ENCODE measurements at regions not wholly inside any gene's neighbourhood (a gene's known extent, or its start where the extent isn't known, plus 50 kb on each side); places are given as distances from the start of the nearest gene placed in this dataset.

GRCh38 chrX:20988804-20989203 lies 385.4 kb upstream of the CNKSR2 start:
- Histone ChIP-seq H3K9me3 (ENCODE audit: control insufficient read depth in 1 of 2, insufficient read depth in 1 of 2, low read depth in 1 of 2, low read length in 2 of 2) (no peaks in the 10 kb centered on the region), H3K79me2 (ENCODE audit: insufficient read depth, low read length) (no peaks in the 10 kb centered on the region), H3K9ac (ENCODE audit: low read length) (no peak overlapping the region), H3K27me3 (ENCODE audit: insufficient read depth, low read length) (no peaks in the 10 kb centered on the region), H3K4me3 (replicated peaks in 1 of 2; ENCODE audit: low read depth in 1 of 2, low read length in 2 of 2) (no peak overlapping the region), H3K4me2 (ENCODE audit: low read length) (no peak overlapping the region), H3K36me3 (ENCODE audit: control insufficient read depth in 1 of 2, insufficient read depth in 2 of 2, low read length in 2 of 2) (no peaks in the 10 kb centered on the region), H2AFZ (ENCODE audit: low read depth, low read length, poor library complexity, severe bottlenecking) (no peak overlapping the region), H3K9me2 (ENCODE audit: insufficient read depth) (no peaks in the 10 kb centered on the region), H4K20me1 (ENCODE audit: insufficient read depth) (no peaks in the 10 kb centered on the region), H3K4me1 (ENCODE audit: control insufficient read depth in 1 of 2, insufficient read depth in 2 of 2, low read length in 2 of 2) (no peaks in the 10 kb centered on the region), H3K27ac (ENCODE audit: low read depth, low read length) (no peak overlapping the region)
- no peak for ATAC-seq
- RAD21 ChIA-PET (ENCODE audit: low non-redundant PET in 1 of 2, low total read pairs in 2 of 2, uncharacterized antibody in 2 of 2, unreplicated experiment in 2 of 2), result no interaction called here
- TF ChIP-seq JUND (IDR thresholded peaks at IDR 0.05), result no peak
- TF ChIP-seq ZNF274 (IDR thresholded peaks at IDR 0.05; ENCODE audit: low read depth, low read length), result no peak
- TF ChIP-seq ATF3 (IDR thresholded peaks at IDR 0.05), result no peak
- no peak for TF ChIP-seq POLR2A (IDR thresholded peaks at IDR 0.05; ENCODE audit: borderline replicate concordance, extremely low read depth, insufficient read depth, insufficient read length)
- TF ChIP-seq REST (IDR thresholded peaks at IDR 0.05; ENCODE audit: low read depth), result no peak
- no peak for TF ChIP-seq ZBTB33 (IDR thresholded peaks at IDR 0.05; ENCODE audit: extremely low read depth, insufficient replicate concordance, low read length)
- TF ChIP-seq SIN3A (IDR thresholded peaks at IDR 0.05; ENCODE audit: low read depth), result no peak
- CTCF ChIA-PET, result no interaction called here
- intact Hi-C loops (cut with micrococcal nuclease), result no loop called here
- no peak for DNase-seq (ENCODE audit: low read depth, low spot score)
- BruUV-seq (replicated peaks), result no TSS peak
- POLR2A ChIA-PET, result no interaction called here
